Erythroblast (primary cell): ENCODE measurements at regions not wholly inside any gene's neighbourhood (a gene's known extent, or its start where the extent isn't known, plus 50 kb on each side); places are given as distances from the start of the nearest gene placed in this dataset.

Experiments used
- DNase-seq, 2 experiments: peaks; one replicate each; lab custom pipeline; 2025; lab: John Stamatoyannopoulos, UW
- GATA1 ChIP-seq: IDR thresholded peaks from 2 replicates; pipeline ENCODE4 v1.6.1; 2011; ENCODE audit warnings: low read depth, mild to moderate bottlenecking, control low read depth, low read length, moderate library complexity
- POLR2A ChIP-seq: IDR thresholded peaks from 2 replicates; pipeline ENCODE4 v1.6.1; 2011; ENCODE audit warnings: mild to moderate bottlenecking, low read length

- DNase-seq: no peak
These were observed 502.0 kb downstream of the BMP2 start for GRCh38 chr20:7269452-7269851.

DNA sequence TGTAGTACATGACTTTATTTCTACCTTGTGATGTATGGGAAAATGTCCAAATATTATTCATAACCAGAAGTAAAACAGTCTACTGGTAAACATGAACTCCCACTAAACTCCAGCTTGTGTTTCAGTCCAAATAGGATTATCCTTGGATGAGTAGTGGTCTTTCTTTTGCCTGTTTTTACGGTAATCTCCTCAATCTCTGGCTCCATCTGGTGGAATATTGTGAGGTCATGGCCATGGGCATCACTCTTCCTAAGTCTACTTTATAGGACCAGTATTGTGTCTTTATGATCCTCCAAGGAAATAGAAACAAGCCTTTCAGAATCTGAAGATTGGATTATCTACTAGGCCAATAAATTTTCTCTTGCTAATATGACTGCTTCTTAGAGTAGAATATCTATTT, 505.0 kb downstream of the BMP2 start:
- TF ChIP-seq GATA1 (no peak), POLR2A (no peak)
- no peak for DNase-seq

More at GRCh38 chr20:7269452-7269851, 502.0 kb downstream of the BMP2 start:
- TF ChIP-seq POLR2A (no peak), GATA1 (no peak)

GRCh38 chr20:7274870-7275269, 507.4 kb downstream of the BMP2 start:
- TF ChIP-seq GATA1 (no peak), POLR2A (no peak)
- DNase-seq: no peak

DNA sequence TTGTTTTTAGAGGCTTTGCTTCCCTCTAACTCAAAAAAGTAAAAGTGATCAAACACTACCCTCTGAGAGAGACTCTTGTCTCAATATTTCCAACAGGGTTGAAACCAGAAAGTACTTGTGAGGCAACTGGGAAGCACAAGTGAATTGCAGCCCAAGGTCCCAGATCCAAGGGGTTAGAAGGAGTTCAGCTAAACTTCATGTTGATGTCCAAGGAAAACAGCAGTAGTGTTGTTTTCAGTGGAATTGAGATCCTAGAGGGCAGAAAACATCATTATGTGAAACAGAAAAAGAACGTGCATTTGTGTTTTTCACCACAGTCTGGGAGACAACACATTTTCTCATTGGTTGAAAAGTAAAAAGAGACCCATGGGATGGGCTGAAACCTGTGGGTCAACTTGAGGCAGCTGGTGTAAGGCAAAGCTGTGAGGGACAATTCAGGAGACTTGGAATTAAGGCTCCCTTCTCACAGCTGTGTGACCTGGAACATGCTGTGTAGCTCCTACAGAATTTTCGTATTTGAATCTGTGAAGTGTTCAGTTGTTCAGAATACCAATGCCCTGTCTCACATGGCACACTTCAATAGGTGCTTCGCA, 508.3 kb downstream of the BMP2 start:
- TF ChIP-seq GATA1: no peak
- TF ChIP-seq POLR2A: no peak
- no peak for DNase-seq

- DNase-seq: peak; percentile 60 to 80
- TF ChIP-seq GATA1 (no peak), POLR2A (no peak)
These were observed 518.6 kb downstream of the BMP2 start for GRCh38 chr20:7285918-7286556.

- no peak for DNase-seq
- TF ChIP-seq GATA1 (no peak), POLR2A (no peak)
These were observed 523.9 kb downstream of the BMP2 start for GRCh38 chr20:7291323-7291943.

GRCh38 chr20:7291946-7292345, 524.5 kb downstream of the BMP2 start:
- TF ChIP-seq POLR2A: no peak
- TF ChIP-seq GATA1: no peak

GRCh38 chr20:7294816-7295360, 527.4 kb downstream of the BMP2 start:
- no peak for DNase-seq
- TF ChIP-seq GATA1 (no peak), POLR2A (no peak)

More at GRCh38 chr20:7291946-7292345, 524.5 kb downstream of the BMP2 start:
- DNase-seq: no peak

- no peak for TF ChIP-seq GATA1
- no peak for TF ChIP-seq POLR2A
- DNase-seq: no peak
These were observed 534.3 kb downstream of the BMP2 start for GRCh38 chr20:7301807-7302206.

- TF ChIP-seq GATA1 (no peak), POLR2A (no peak)
- DNase-seq: no peak
These were observed 534.8 kb downstream of the BMP2 start for GRCh38 chr20:7302250-7302649.

DNA sequence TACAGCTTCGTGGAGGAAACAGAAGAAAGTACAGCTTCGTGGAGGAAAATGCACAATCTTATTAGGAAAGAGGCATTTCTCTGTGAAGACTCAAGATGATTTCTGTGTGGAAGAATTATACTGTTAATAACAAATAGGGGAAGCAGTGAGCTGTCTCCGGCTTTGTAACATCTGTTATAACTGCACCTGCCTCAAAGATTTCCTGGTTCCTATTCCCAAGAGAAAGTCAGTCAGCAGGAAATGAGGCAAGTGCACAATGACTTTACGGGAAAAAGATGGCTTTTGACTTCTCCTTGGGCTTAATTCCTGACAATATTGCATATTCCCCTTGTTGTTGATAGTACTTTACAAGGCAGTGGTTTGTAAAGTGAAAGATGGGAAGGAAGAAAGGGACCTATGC, 538.5 kb downstream of the BMP2 start:
- DNase-seq: no peak
- no peak for TF ChIP-seq POLR2A
- TF ChIP-seq GATA1: no peak

- no peak for TF ChIP-seq POLR2A
- no peak for TF ChIP-seq GATA1
- no peak for DNase-seq
These were observed 540.7 kb downstream of the BMP2 start for GRCh38 chr20:7308163-7308562.

DNA sequence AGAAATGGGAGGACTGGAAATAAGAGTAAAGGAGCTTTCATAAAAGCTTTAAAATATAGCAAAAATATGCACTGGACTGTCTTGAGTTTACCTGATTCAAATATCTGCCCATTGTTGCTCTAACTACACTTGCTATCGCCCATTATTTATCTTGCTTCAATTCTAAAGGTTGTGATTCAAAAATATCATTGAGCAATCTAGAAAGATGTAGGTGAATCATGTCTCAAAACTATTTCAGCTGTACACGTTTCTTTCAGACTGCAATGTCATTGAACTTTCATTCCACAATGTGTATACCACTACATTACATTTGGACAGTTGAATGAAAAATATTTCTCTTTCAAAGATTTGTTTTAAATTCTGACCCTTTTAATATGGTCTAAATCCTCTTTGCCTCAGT, 545.6 kb downstream of the BMP2 start:
- TF ChIP-seq POLR2A (no peak), GATA1 (no peak)
- no peak for DNase-seq

- TF ChIP-seq POLR2A (no peak), GATA1 (no peak)
- DNase-seq: no peak
These were observed 556.5 kb downstream of the BMP2 start for GRCh38 chr20:7323957-7324356.
